HG03354 (cell line): ENCODE measurements at regions not wholly inside any gene's neighbourhood (a gene's known extent, or its start where the extent isn't known, plus 50 kb on each side); places are given as distances from the start of the nearest gene placed in this dataset.

Source experiments
- ATAC-seq: cut with Tn5 transposase; IDR thresholded peaks from one replicate; pipeline ENCODE4 v1.9.1; 2021; ENCODE audit warnings: mild to moderate bottlenecking; ENCODE audit not compliant: unreplicated experiment, poor library complexity, severe bottlenecking

DNA sequence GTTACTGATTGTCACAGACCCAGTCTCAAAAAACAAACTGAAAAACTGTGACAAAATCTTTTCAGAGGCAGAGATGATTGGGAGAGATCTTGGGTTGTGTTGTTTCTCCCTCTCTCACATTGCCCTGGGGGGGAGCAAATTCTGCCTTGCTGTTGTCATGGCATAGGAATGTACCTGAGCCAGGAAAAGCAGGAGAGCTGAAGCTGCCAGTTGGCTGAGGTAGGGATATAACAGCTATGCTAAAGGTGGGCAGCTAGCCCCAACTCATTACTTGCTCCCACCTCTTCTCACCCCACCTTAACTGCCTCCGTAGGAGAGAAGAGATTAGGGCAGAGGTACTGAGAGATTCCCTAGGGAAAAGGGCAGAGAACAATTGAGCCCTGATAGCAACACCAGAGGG, 299.3 kb downstream of the OSR1 start:
- no peak for ATAC-seq

DNA sequence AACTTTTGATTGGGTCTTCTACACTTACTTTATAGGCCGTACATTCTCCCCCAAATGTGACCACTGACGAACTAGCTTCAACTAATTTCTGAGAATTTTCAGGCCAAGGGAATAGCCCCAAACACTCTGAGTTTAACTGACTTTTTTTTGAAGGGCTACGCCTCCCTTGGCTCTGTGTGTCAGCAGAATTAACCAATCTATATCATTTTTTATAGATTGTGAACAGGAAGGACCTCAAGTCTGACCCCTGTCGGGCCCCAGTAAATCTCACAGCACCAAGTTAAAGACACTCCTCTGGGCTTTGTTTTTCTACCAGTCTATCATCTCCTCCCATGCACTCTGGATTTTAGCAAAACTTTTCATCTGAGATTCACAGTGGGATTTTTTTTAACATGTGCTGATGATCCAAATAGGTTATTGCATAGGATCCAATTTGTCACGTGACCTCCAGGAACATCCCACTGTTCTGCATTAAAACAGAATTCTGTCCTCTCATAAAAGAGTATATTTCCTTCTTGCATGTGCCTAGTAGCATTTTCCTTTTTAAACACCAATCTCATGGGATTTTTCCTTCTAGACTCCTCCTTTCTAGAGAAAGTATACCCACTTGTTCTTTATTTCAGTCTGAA, 307.1 kb downstream of the OSR1 start:
- no peak for ATAC-seq

DNA sequence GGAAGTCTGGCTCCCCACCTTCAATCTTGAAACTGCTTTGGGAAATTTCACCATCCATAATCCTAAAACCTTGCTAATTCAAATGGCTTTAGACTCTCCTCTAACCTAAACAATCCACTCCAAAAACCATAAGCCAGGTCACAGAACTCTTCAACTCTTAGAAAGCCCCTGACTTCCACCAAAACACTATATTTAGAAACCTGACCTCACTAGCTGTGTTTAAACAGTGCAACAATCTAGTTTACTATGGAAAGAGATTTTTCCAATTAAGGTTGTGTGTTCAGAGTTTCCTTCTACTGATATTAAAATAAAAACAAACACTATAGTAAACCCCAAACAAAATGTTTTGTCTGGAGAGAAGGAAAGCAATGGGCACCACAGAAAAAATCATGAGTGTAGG, 308.1 kb downstream of the OSR1 start:
- no peak for ATAC-seq

DNA sequence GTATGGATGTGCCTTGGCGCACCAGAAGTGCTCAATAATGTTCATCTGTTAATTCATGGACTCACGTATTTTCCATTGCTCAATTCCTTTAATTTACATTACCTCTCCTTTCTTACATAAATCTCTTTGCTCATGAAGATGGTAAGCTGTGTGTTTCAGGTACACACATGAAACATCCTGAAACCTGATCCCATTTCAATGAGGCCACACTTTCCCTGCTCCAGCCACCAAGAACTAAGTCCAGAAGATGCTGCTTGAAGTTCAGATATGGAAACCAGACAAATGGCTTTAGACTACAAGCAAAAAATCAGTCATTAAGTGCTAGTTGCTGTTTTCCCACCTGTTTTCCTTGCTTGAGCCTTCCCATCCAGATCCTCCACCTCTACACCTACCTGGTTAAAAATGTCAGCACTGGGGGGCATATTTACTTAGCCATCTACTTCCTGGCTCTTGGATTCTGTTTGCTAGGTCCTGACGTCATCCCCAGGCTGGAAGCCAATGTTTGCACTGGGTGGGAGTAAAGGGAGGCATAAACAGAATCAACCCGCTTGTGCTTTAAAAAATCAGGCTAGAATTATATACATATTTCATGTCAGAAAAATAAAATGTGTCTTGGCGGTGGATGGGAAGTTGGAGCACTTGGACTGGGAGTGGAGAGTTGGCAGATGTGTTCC, 309.7 kb downstream of the OSR1 start:
- ATAC-seq, result no peak

DNA sequence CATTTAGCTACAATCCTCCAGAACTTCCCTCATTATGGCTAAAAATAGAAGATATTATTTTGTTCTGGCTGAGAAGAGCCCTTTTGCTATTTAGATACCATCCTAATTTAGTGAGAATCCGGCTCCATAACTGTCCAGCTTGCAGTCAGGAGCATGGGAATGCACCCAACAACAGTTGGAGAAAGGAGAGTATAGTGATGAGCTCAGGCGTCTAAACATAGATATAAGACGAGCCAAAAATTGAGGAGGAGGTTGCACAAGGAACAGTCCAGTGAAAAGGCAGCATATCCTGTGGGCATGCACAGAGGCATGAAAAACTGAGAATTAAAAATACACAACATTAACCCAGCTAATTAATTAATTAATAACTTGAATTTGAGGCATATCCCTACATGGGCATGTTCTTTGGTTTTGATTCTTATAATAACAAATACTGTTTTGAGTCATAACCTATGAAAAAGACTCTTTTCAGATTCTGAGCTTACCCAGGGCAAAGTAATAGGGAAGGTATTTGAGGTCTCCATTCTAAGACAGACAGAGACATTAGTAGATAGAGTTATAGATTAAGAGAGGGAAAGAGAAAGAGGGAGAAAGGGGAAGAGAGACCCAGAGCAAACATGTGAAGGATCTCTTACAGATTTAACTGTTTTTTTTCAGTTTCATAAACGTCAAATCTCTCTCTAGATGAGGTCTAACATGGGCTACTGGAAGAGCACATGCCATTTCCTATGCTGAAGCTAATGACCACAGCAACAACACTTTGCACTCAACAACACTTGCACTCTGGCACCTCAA, 311.2 kb downstream of the OSR1 start:
- ATAC-seq, result peak; percentile 90

DNA sequence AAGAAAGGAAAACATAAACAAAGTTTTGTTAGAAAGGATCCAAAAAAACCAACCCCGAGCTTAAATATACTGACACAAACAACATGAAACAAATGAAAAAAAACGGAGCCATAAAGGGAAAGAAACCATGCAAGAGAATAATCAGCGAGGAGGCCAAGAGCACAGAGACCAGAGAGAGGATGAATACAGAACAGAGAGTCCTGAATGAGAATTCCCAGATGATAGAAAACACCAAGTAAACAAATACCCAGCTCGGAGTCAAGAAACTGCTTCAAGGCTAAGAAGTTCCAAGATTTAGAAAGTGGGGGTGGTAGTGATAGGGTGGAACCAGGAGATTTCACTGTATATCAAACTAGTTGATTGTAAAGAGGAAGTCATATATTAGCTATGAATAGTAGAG, 313.3 kb downstream of the OSR1 start:
- ATAC-seq, result no peak

DNA sequence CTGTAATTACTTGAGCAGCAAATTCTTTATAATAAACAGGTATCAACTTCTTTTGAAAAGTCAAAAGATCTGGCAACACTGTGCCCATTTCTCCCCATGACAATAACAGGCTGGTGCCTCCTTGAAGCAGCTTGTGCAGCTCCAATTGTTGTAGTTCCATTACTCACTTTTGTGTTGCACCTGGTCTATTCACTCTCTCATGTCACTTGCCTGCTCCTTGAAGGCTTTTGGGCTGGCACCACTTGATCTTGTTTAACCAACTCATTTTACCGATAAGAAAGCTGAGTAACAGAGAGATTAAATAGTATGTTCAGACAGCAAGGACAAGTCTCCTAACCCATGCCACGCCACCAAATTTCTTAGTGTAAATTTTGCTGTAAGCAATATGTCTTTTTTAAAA, 314.5 kb downstream of the OSR1 start:
- ATAC-seq, result no peak

DNA sequence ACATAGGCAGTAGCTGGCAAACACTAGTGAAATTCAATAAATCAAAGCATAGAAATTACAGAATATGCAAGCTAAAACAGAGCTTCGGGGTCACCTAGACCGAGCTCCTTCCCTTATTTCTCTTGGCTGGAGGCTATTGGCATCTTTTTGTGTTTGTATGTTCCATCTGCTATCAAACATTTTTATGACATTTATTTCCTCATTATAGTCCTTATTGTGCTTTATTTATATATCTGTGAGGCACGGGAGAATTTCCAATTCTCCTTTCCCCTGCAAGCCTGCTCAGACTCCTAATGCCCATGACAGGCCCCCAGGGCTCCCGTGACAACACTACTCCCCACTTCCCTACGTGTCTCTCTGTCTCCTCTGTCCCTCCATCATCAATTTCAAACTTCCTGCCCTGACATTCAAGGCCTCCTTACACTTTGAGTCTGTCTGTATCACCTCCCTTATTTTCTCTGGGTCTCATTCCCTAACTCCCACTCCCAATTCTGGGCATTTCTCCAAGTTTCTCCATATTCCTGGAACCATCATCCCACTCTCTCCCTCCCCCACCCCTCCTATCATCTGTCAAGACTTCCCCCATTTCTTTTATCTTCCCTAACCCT, 316.9 kb downstream of the OSR1 start:
- ATAC-seq, result no peak

DNA sequence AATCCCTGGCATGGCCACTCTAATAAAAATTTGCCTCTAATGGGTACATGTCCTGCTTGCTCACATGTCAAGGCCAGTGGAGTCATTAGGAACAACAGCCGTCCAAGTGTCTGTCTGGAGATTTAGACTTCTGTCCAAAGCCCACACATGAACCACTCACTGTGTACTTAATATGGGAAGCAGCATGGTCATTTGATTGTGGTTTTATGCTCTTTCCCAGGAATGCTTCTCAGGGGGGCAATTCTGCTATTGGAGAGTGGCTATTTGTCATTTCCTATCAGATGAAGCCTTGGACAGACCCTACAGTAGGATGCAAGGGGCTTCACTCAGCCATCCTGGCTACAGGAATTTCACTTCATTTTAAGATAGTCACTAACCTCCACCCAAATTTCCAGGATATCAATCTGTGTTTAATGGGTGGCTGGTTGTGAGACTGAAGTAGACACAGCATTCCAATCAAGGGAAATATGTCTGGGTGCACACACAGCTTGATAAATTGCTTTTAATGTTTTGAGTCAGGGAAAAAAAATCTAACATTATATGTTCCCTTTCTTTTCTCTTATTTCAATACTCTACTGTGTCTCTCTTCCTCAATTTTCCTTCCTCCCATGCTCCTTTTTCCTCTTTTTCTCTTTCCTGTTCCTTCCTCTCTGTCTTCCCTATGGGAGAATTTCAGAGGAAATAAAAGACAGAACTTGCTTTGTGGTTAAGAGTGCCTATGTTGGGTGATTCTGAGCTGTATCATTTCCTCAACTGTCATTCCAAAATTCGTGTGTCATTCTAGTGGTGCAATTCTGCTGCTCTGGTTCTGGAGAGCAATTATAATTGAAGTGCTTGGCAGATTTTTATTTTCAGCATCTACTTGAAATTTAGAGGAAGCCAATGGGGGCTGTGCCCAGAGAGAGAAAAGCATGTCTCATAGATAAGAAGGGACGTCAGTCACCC, 320.1 kb downstream of the OSR1 start:
- no peak for ATAC-seq

DNA sequence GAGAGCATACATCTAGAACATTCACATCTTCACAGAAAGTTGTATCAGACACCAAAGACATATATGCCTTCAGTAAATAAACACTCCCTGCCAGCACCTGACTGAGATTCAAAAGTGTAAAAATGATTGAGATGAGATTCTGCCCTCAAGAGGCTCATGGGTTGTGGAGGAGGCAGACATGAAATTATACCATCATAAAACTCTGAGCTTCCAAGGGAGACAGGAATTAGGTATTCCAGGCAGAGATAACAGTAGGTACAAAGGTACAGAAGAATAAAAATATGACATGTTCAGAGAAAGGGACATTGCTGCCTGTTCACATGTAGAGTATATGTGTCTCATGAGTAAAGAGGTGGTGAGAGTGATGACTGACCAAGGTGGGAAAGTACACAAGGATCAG, 322.3 kb downstream of the OSR1 start:
- no peak for ATAC-seq

DNA sequence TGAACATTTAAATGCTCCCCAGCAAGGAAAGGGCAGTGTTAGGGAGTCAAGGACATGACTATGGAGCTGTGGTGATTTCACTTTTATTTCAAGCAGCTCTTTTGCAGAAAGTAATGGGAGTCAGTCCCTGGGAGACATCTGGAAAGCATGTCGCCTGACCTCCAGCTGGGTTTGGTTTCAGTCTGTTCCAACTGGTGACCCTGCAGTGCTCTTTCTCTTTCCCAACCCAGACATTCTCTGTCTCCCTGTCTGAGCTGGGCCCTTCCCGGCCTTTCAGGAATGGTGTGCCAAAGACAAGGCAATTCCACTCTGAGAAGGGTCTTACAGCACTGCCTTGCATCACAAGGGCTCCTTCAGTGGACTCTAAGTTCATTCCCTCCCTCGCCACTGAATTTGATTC, 323.2 kb downstream of the OSR1 start:
- ATAC-seq, result no peak

DNA sequence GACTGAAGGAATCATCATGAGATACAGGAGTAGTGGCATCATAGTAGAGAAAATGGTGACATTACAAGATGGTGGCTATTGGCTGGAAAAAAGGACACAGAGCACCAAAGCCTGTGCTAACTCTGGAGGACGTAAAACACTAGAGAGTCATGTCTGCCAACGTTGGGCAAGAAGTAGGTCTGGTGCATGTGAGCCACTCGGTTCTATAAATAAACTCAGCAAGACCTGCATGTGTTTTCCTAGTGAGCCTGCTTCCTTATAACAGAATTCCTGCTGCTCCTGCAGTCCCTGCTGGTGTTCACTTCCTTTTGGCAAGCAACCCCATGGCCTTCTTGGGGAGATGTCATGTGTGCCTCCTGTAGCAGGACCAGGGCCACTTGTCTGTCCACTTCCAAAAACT, 325.2 kb downstream of the OSR1 start:
- no peak for ATAC-seq

DNA sequence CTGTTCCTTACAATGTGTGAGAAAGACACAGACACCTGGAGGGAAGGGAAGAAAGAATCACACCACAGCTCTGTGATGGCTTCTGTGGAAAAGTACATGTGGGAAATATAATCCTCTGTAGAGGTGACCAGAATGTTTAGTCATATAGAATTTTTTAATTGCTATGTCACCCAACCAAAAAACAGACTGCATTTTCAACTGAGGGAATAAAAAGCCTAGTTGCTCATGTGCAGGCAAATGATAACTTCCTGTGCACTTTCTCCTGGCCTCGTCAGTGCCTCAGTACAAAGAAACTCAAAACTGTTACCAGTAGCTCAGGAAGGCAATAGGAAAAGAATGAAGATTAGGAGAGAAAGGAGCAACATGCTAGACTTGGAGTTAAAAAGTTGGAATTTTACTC, 326.8 kb downstream of the OSR1 start:
- no peak for ATAC-seq

DNA sequence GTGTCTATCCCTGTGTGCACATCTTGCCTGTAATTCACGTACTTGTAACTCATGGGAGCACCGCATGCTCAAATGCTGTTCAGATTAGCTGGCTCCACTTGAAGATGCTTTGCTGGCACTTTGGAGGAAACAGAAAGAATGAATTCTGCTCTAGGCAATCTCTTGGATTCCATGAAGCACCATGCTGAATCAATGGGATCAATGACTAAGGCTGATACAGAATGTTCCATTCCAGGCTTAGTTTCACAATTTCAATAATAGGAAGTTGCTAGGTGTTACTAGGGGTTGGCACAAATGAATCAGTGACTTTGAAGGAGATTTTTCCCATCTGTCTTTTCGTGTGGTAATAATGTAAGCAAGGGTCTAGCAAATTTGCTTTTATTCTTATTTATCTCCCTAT, 328.8 kb downstream of the OSR1 start:
- ATAC-seq, result no peak

DNA sequence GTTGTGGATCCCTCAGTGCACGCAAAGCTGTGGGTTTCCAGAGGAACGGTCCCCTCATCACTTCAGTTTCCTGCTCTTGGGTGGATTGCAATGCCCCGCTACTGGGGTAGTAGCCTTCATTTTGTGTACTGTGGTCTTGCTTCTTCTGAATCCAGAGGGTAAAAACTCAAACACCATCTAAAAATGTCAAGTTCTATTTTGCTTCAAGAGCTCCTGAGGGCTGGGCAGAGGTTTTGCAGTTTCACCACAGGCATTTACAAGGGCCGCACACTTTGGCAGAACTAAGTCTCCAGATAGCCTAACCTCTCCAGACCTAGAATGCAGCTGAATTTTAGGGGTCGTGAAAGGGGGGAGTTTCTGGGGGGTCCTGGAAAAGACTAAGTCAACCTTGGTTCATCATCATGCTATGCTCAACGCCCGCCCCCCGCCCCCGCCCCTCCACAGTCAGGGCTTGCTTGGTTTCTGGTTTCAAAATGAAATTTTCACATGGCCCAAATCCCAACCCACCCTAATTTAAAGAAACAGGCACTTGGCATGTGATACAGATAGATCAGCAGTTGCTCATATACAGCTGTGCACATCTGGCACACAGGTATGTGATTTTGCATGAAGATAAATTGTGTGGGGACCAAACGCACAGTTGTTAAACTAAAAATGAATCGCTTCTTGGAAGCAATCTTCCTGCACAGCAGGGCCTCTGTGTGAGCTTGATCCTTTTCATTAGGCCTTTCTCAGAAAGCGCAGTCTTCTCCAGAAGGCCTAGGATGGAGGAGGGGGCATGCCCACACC, 329.6 kb downstream of the OSR1 start:
- no peak for ATAC-seq

DNA sequence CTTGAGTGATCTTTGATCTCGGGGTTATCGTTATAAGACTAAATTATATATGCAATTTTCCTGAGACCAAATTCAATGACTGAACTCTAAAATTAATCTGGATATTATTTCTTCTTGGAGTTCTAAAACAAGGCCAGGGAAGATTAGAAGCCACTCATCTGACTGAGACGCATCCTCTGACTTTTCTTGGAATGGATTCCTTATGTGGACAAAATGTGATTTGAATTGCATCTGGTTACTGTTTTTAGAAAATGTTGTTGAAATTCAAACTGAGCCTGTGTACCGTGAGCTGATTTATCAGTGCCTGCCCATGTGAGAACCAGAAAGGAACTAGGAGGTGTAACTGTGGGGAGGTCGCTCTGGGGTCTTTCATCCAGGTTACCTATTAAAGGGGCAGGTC, 330.8 kb downstream of the OSR1 start:
- no peak for ATAC-seq

DNA sequence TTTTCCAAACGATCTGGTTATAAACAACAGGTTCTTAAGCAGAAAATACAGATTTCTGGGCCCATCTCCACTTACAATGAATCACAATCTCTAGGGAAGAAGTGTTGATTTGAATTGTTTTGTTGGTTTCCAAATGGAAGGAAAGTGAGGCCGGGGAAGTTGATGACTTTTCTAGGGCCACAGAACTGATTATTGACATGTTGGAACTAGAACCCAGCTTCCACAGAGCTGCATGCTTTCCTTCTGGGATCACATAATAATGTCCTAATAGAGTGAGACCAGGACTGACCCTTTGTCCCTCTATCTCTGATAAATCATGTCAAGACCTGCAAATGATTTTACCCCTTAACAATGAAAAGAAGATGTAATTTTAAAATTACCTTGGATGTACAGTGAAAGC, 332.2 kb downstream of the OSR1 start:
- no peak for ATAC-seq

DNA sequence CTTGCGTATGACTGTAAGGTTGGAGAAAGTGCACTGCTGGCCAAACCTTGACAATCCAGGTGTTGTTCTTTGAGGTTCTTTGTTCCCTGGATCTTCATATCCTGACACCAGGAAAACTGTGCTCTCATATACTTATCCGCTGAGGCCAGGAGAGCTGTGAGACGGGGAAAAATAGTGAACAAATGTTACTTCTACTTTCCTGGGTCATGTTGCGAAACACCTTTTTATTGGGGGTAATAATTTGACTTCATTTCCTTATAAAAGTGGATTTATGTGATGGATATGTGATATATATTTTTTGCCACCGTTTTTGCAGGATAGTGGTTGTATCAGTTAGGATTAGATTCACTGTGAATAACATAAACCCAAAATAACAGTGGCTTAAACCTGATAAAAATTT, 336.1 kb downstream of the OSR1 start:
- ATAC-seq, result no peak

DNA sequence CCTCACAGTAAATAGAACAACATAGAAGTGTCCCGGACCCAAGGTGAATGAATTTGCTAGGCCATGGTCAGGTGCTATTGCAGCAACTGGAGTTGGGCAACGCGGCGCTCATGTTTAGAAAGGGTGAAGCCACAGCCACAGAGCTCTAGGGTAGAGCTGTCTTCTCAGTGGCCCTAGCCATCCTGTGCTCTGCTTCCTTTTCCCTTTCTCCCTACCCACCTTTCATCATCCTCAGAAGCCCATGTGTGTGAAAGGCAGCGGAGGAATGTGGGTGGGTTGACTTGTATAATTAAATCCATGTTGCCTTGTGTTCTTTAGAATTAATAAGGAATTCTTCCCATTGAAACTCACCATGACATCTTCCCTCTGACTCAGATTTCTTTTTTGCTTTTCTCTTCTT, 336.7 kb downstream of the OSR1 start:
- ATAC-seq, result no peak
